Hepatocyte (in vitro differentiated cells): ENCODE measurements at regions not wholly inside any gene's neighbourhood (a gene's known extent, or its start where the extent isn't known, plus 50 kb on each side); places are given as distances from the start of the nearest gene placed in this dataset.

Experiments used
- DNase-seq: peaks from one replicate; pipeline ENCODE4 v3.0.0-alpha.2; 2016; ENCODE audit warnings: low spot score
- H2AFZ ChIP-seq: fragments of 200-600 bp; sonication (generic); 2 replicates; pipeline ENCODE4 v1.6.0; 2016; ENCODE audit warnings: antibody characterized with exemption, mild to moderate bottlenecking
- H3K27ac ChIP-seq: fragments of 200-600 bp; sonication (generic); 2 replicates; pipeline ENCODE4 v1.5.1; 2016; ENCODE audit warnings: mild to moderate bottlenecking
- H3K27me3 ChIP-seq: fragments of 200-600 bp; sonication (generic); 2 replicates; pipeline ENCODE4 v1.6.1; 2016
- H3K36me3 ChIP-seq: fragments of 200-600 bp; sonication (generic); replicated peaks from 2 replicates; pipeline ENCODE4 v1.5.1; 2016; ENCODE audit warnings: low read depth; ENCODE audit not compliant: insufficient read depth
- H3K4me1 ChIP-seq: fragments of 200-600 bp; sonication (generic); 2 replicates; pipeline ENCODE4 v1.5.1; 2016; ENCODE audit warnings: mild to moderate bottlenecking, moderate library complexity; ENCODE audit not compliant: insufficient read depth
- H3K4me2 ChIP-seq: fragments of 200-600 bp; sonication (generic); 2 replicates; pipeline ENCODE4 v1.6.0; 2016
- H3K4me3 ChIP-seq: fragments of 200-600 bp; sonication (generic); 2 replicates; pipeline ENCODE4 v1.5.1; 2016; ENCODE audit warnings: mild to moderate bottlenecking
- H3K79me2 ChIP-seq: fragments of 200-600 bp; sonication (generic); 2 replicates; pipeline ENCODE4 v1.6.0; 2017; ENCODE audit warnings: mild to moderate bottlenecking
- H3K9me2 ChIP-seq: fragments of 200-600 bp; sonication (generic); replicated peaks from 2 replicates; pipeline ENCODE4 v1.6.0; 2017; ENCODE audit warnings: mild to moderate bottlenecking; ENCODE audit not compliant: insufficient read depth
- H3K9me3 ChIP-seq: fragments of 200-600 bp; sonication (generic); 2 replicates; pipeline ENCODE4 v1.5.1; 2016; ENCODE audit warnings: low read depth, mild to moderate bottlenecking
- H4K20me1 ChIP-seq: fragments of 200-600 bp; sonication (generic); 2 replicates; pipeline ENCODE4 v1.6.0; 2016; ENCODE audit warnings: mild to moderate bottlenecking; ENCODE audit not compliant: insufficient read depth, poor library complexity, severe bottlenecking
- CTCF ChIP-seq: fragments of 200-600 bp; sonication (generic); IDR thresholded peaks from 2 replicates; pipeline ENCODE4 v1.5.1; 2016; ENCODE audit warnings: antibody characterized with exemption, mild to moderate bottlenecking; ENCODE audit not compliant: poor library complexity
- EZH2 ChIP-seq: fragments of 200-600 bp; sonication (generic); IDR thresholded peaks from 2 replicates; pipeline ENCODE4 v1.6.1; 2016; ENCODE audit warnings: antibody characterized with exemption, mild to moderate bottlenecking, borderline replicate concordance
- EZH2phosphoT487 ChIP-seq: fragments of 200-600 bp; sonication (generic); IDR thresholded peaks from one replicate; pipeline ENCODE4 v1.6.1; 2018; ENCODE audit warnings: antibody characterized with exemption, mild to moderate bottlenecking, low read depth, moderate library complexity; ENCODE audit not compliant: unreplicated experiment, severe bottlenecking
- WGBS: methylation state at CpG from one replicate; pipeline ENCODE4 v1.1.6; 2016; ENCODE audit warnings: low lambda C conversion rate; ENCODE audit errors: missing lambda C conversion rate; 5-methylcytosine and 5-hydroxymethylcytosine counted together

GRCh38 chr16:7077636-7078035, 255.0 kb upstream of the RBFOX1 start:
- WGBS: 66% methylated on average over 4 of the region's 4 CpGs
- Histone ChIP-seq H3K4me2 (no peak overlapping the region), H4K20me1 (no peaks in the 10 kb centered on the region), H2AFZ (no peak overlapping the region), H3K79me2 (no peaks in the 10 kb centered on the region), H3K27ac (no peak overlapping the region), H3K27me3 (no peaks in the 10 kb centered on the region), H3K4me3 (no peak overlapping the region), H3K9me3 (no peaks in the 10 kb centered on the region), H3K9me2 (no peaks in the 10 kb centered on the region), H3K4me1 (no peaks in the 10 kb centered on the region), H3K36me3 (no peaks in the 10 kb centered on the region)
- no peak for TF ChIP-seq EZH2
- no peak for TF ChIP-seq CTCF
- TF ChIP-seq EZH2phosphoT487: no peak
- DNase-seq: no peak

GRCh38 chr16:7074715-7075114, 257.9 kb upstream of the RBFOX1 start:
- WGBS: 98% methylated on average over 4 of the region's 4 CpGs
- H3K4me2 ChIP-seq: no peak overlapping the region
- no peaks in the 10 kb centered on the region for H3K36me3 ChIP-seq
- H3K4me1 ChIP-seq: no peaks in the 10 kb centered on the region
- no peaks in the 10 kb centered on the region for H3K27me3 ChIP-seq
- no peaks in the 10 kb centered on the region for H4K20me1 ChIP-seq
- H3K9me3 ChIP-seq: no peaks in the 10 kb centered on the region
- no peak overlapping the region for H2AFZ ChIP-seq
- TF ChIP-seq EZH2phosphoT487 (no peak), EZH2 (no peak), CTCF (no peak)
- no peak overlapping the region for H3K27ac ChIP-seq
- no peaks in the 10 kb centered on the region for H3K79me2 ChIP-seq
- DNase-seq: no peak
- H3K4me3 ChIP-seq: no peak overlapping the region
- no peaks in the 10 kb centered on the region for H3K9me2 ChIP-seq

- 63% methylated on average over 5 of the region's 5 CpGs for WGBS
These were observed 275.2 kb upstream of the RBFOX1 start for GRCh38 chr16:7057458-7057857.

More at GRCh38 chr16:7057458-7057857, 275.2 kb upstream of the RBFOX1 start:
- Histone ChIP-seq H3K27ac (peak overlapping the region; percentile 76), H2AFZ (no peak overlapping the region), H3K36me3 (no peaks in the 10 kb centered on the region), H4K20me1 (no peaks in the 10 kb centered on the region), H3K27me3 (no peaks in the 10 kb centered on the region), H3K79me2 (no peaks in the 10 kb centered on the region), H3K4me1 (peaks cover 11% of the 10 kb centered on the region), H3K4me2 (peak overlapping the region; percentile 53), H3K4me3 (no peak overlapping the region), H3K9me2 (no peaks in the 10 kb centered on the region), H3K9me3 (no peaks in the 10 kb centered on the region)
- TF ChIP-seq EZH2 (no peak), EZH2phosphoT487 (no peak), CTCF (no peak)
- peak; percentile 31 for DNase-seq
